Upper lobe of right lung (tissue), 1 donor: ENCODE measurements at regions not wholly inside any gene's neighbourhood (a gene's known extent, or its start where the extent isn't known, plus 50 kb on each side); places are given as distances from the start of the nearest gene placed in this dataset.
"Not testable (repeated sequence)": the region's sequence is repeated elsewhere in the genome, so short reads cannot be mapped to it uniquely, and the experiment has no call there.

Source experiments
- ATAC-seq: fragments of 200-7000 bp; cut with Tn5 transposase; one replicate; pipeline ENCODE4 v1.9.1; 2020; ENCODE audit warnings: mild to moderate bottlenecking, moderate library complexity
- DNase-seq: peaks from one replicate; pipeline ENCODE4 v3.0.0-alpha.2; 2020
- H3K27ac ChIP-seq: fragments of 200-600 bp; one replicate; pipeline ENCODE4 v1.8.0; 2022
- H3K27me3 ChIP-seq: fragments of 200-600 bp; one replicate; pipeline ENCODE4 v1.8.0; 2022; ENCODE audit warnings: mild to moderate bottlenecking
- H3K36me3 ChIP-seq: fragments of 200-600 bp; one replicate; pipeline ENCODE4 v1.8.0; 2022
- H3K4me1 ChIP-seq: fragments of 200-600 bp; one replicate; pipeline ENCODE4 v1.8.0; 2022
- H3K4me3 ChIP-seq: fragments of 200-600 bp; one replicate; pipeline ENCODE4 v1.8.0; 2022; ENCODE audit warnings: mild to moderate bottlenecking
- H3K9me3 ChIP-seq: fragments of 200-600 bp; one replicate; pipeline ENCODE4 v1.8.0; 2022
- intact Hi-C: fragments of 100-400 bp; cut with DNase I; formaldehyde crosslinking; loops from one replicate; pipeline ENCODE4 v1.11.0; 2022
- TF ChIP-seq, protein P1 (sequence below): fragments of 200-600 bp; IDR thresholded peaks from one replicate; pipeline ENCODE4 v1.8.0; 2022; ENCODE audit warnings: antibody characterized with exemption
- donor health status: DM: no; HTN: yes; CAD: no; lungs with severe emphysema.

DNA sequence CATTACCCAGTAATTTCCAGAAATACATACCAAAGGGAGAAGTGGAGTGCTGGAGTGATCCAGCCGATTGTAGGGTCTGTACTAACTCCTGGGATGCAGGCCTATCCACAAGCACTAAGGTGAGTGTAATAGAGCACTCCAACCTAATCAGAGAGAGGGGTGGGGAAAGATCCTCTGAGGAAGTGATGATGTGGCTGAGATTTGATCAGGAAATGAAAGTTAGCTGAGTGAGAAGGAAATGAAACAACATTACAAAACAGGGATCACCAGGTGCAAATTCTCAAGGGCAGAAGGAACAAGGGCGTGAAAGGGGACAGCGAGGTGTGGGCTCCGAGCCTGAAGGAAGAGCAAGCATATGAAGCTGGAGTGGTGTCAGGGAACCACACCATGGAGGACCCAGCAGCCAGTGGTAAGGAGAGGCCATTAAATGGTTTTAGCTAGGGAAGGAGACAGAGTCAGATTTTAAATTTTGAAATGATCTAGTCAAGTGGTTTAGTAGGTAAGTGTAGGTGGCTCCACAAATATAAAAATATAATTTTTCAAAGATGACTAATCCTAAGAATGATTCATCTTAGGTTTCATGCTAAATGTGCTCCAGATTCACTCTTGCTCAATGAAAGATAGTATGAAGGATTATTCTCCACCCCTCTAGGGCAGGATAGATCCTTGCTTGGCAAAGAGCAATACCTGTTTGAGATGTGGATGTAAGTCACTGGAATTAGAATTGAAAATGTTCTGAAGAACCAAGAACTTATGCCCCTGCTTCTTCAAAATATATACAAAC lies 348.7 kb downstream of the TBL1XR1 start:
- no peaks in the 10 kb centered on the region for H3K27me3 ChIP-seq
- ATAC-seq (no peak), DNase-seq (no peak)
- no peaks in the 10 kb centered on the region for H3K36me3 ChIP-seq
- no peaks in the 10 kb centered on the region for H3K9me3 ChIP-seq
- no peak overlapping the region for H3K27ac ChIP-seq
- H3K4me1 ChIP-seq, result no peaks in the 10 kb centered on the region
- TF ChIP-seq, protein P1, sequence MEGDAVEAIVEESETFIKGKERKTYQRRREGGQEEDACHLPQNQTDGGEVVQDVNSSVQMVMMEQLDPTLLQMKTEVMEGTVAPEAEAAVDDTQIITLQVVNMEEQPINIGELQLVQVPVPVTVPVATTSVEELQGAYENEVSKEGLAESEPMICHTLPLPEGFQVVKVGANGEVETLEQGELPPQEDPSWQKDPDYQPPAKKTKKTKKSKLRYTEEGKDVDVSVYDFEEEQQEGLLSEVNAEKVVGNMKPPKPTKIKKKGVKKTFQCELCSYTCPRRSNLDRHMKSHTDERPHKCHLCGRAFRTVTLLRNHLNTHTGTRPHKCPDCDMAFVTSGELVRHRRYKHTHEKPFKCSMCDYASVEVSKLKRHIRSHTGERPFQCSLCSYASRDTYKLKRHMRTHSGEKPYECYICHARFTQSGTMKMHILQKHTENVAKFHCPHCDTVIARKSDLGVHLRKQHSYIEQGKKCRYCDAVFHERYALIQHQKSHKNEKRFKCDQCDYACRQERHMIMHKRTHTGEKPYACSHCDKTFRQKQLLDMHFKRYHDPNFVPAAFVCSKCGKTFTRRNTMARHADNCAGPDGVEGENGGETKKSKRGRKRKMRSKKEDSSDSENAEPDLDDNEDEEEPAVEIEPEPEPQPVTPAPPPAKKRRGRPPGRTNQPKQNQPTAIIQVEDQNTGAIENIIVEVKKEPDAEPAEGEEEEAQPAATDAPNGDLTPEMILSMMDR, result no peak
- no peak overlapping the region for H3K4me3 ChIP-seq
- intact Hi-C loops, result no loop called here

DNA sequence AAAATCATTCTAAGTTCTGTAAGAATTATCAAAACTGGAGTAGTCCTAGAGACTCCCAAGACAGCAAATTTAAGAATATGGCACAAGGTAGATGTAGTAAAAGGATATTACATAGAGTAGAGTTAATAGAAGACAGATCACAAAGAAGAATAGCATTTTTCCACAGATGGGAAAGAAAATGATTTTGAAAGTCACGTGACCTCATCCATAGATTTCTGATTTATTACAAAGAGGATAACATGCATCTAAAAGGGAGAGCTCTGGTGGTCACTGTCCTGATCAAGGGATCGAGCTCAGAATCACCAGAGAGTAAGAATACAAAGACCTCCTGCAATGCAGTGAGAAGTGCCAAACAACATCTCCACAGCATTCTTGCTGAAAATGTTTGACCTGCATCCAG lies 354.4 kb downstream of the TBL1XR1 start:
- intact Hi-C loops, result no loop called here
- no peak for ATAC-seq
- Histone ChIP-seq H3K4me1 (no peaks in the 10 kb centered on the region), H3K27me3 (no peaks in the 10 kb centered on the region), H3K36me3 (no peaks in the 10 kb centered on the region), H3K4me3 (no peak overlapping the region), H3K27ac (no peak overlapping the region), H3K9me3 (no peaks in the 10 kb centered on the region)
- no peak for DNase-seq
- TF ChIP-seq, protein P1, result no peak

DNA sequence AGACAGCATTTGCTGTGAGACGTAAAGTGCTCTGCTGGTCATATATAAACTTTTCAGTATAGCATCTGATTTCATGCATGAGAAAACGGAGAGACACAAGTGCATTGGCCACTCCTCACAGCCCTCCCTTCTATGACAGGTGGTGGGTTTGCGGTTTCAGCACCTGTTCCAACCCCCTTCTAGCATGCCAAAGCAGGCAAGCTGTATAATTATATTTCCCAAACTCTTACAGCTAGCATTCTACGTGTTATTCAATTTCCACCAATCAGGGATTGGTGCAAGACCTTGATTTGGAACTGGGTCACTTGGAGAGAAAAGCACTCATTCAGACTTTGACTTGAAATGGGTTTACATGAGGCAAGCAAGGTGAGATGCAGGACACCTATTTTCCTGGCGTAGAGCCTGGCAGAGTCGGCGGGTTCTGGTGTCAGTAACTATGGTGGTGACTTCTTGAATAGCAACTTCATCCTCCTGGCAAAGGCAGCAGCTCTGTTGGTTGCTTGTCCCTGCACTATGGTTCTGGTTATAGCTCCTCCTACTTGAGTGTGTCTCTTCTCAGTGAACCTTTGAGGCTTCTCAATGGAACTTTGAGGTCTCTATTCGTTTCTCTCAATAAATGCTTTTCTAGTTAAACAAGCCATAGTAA lies 356.5 kb downstream of the TBL1XR1 start:
- Histone ChIP-seq H3K9me3 (no peaks in the 10 kb centered on the region), H3K27me3 (no peaks in the 10 kb centered on the region), H3K4me3 (no peak overlapping the region), H3K27ac (no peak overlapping the region), H3K36me3 (no peaks in the 10 kb centered on the region), H3K4me1 (no peaks in the 10 kb centered on the region)
- DNase-seq (no peak), ATAC-seq (no peak)
- TF ChIP-seq, protein P1, result no peak
- intact Hi-C loops, result no loop called here

DNA sequence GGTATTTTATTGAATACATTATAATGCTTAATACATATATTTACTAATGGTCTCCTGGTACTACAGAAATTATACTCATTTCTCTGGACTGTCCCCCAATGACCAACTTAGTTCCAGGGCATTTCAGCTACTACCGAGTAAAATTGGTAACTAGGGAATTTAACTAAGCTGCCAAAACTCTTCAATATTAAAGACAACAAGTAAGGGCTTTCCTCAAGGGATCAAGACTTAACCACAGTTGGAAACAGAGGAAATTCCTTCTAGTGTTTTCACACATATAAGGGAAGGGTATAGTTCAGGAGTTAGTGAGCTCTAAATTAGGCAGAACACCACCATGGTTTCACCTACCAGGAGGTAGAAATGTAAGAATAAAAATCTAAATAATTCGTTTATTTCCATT lies 357.4 kb downstream of the TBL1XR1 start:
- intact Hi-C loops, result no loop called here
- no peak for ATAC-seq

DNA sequence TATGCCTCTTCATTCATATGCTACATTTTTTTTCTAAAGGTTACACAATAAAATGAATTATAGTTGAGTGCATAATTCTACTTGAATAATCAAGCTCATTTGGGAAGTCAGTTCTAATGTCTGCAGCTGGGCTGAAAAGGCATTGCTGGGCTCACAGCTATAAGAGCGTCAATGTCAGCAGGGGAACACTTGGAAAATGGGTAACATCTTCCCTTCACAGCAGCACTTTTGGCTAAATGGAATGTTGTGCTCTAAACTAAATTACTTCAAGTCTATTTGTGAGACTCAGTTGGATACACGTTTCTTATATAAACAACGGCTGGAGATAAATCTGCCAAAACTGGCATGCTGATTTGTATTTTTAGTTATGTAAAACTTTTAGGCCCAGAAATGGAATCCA lies 357.8 kb downstream of the TBL1XR1 start:
- TF ChIP-seq, protein P1, result no peak
- Histone ChIP-seq H3K9me3 (no peaks in the 10 kb centered on the region), H3K27ac (no peak overlapping the region), H3K4me3 (no peak overlapping the region), H3K4me1 (no peaks in the 10 kb centered on the region), H3K36me3 (no peaks in the 10 kb centered on the region), H3K27me3 (no peaks in the 10 kb centered on the region)
- no peak for ATAC-seq
- intact Hi-C loops, result no loop called here
- DNase-seq, result no peak

More for the DNA sequence above, 357.4 kb downstream of the TBL1XR1 start:
- H3K27ac ChIP-seq, result no peak overlapping the region
- DNase-seq, result no peak
- H3K36me3 ChIP-seq, result no peaks in the 10 kb centered on the region
- no peak overlapping the region for H3K4me3 ChIP-seq
- no peaks in the 10 kb centered on the region for H3K27me3 ChIP-seq
- TF ChIP-seq, protein P1, result no peak
- no peaks in the 10 kb centered on the region for H3K9me3 ChIP-seq
- no peaks in the 10 kb centered on the region for H3K4me1 ChIP-seq

DNA sequence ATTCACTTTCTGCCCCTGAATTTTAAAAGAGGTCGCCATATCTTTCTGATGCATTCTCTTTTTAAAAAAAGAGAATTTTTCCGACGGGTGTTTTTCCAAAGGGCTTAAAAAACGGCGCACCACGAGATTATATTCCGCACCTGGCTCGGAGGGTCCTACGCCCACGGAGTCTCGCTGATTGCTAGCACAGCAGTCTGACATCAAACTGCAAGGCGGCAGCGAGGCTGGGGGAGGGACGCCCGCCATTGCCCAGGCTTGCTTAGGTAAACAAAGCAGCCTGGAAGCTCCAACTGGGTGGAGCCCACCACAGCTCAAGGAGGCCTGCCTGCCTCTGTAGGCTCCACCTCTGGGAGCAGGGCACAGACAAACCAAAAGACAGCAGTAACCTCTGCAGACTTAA lies 370.0 kb downstream of the TBL1XR1 start:
- H3K27ac ChIP-seq, ATAC-seq, DNase-seq, H3K4me3 ChIP-seq, H3K4me1 ChIP-seq, H3K36me3 ChIP-seq, H3K9me3 ChIP-seq, H3K27me3 ChIP-seq, intact Hi-C loops: not testable (repeated sequence)
